NB4 (cell line): ENCODE measurements at regions not wholly inside any gene's neighbourhood (a gene's known extent, or its start where the extent isn't known, plus 50 kb on each side); places are given as distances from the start of the nearest gene placed in this dataset.

Experiments
- DNase-seq: peaks from one replicate; pipeline ENCODE4 v3.0.0; 2010; ENCODE audit warnings: low read depth
- H3K4me3 ChIP-seq: one replicate; pipeline ENCODE4 v1.5.1; 2011; ENCODE audit warnings: mild to moderate bottlenecking, low read depth, low read length, moderate library complexity
- CTCF ChIP-seq: IDR thresholded peaks from one replicate; pipeline ENCODE4 v1.5.1; 2012; ENCODE audit warnings: low read depth, low read length
- MAX ChIP-seq: IDR thresholded peaks from 2 replicates; pipeline ENCODE4 v1.6.1; 2011; ENCODE audit warnings: low read depth, low read length
- MYC ChIP-seq: IDR thresholded peaks from 2 replicates; pipeline ENCODE4 v1.6.1; 2011; ENCODE audit warnings: low read depth, low read length
- POLR2A ChIP-seq: IDR thresholded peaks from 2 replicates; pipeline ENCODE4 v1.6.1; 2011; ENCODE audit warnings: mild to moderate bottlenecking; ENCODE audit not compliant: insufficient read length; ENCODE audit errors: extremely low read depth

GRCh38 chr3:66762916-66763693 lies 235.0 kb upstream of the KBTBD8 start:
- no peak for TF ChIP-seq MYC
- TF ChIP-seq POLR2A = no peak
- no peak for TF ChIP-seq MAX
- no peak for TF ChIP-seq CTCF
- DNase-seq = no peak
- no peak overlapping the region for H3K4me3 ChIP-seq

GRCh38 chr3:66778107-66778506 lies 220.0 kb upstream of the KBTBD8 start:
- TF ChIP-seq MYC (no peak), MAX (no peak), POLR2A (no peak), CTCF (no peak)
- no peak overlapping the region for H3K4me3 ChIP-seq
- no peak for DNase-seq

DNA sequence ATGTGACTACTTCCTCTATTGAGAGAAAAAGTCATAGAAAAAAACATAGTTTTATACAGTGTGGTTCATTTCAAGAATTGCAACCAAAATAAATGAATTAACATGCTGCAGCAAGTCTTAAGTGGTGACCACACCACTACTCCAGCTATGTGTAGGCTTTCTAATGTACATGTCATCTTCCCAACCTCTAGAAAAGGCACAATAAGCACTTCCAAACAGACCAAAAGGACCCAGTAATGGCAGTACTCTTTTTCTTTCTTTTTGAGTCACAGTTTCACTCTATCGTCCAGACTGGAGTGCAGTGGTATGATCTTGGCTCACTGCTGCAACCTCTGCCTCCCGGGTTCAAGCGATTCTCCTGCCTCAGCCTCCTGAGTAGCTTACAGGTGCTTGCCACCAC lies 219.3 kb upstream of the KBTBD8 start:
- no peak overlapping the region for H3K4me3 ChIP-seq
- TF ChIP-seq CTCF (no peak), MYC (no peak), POLR2A (no peak), MAX (no peak)
- DNase-seq = no peak

DNA sequence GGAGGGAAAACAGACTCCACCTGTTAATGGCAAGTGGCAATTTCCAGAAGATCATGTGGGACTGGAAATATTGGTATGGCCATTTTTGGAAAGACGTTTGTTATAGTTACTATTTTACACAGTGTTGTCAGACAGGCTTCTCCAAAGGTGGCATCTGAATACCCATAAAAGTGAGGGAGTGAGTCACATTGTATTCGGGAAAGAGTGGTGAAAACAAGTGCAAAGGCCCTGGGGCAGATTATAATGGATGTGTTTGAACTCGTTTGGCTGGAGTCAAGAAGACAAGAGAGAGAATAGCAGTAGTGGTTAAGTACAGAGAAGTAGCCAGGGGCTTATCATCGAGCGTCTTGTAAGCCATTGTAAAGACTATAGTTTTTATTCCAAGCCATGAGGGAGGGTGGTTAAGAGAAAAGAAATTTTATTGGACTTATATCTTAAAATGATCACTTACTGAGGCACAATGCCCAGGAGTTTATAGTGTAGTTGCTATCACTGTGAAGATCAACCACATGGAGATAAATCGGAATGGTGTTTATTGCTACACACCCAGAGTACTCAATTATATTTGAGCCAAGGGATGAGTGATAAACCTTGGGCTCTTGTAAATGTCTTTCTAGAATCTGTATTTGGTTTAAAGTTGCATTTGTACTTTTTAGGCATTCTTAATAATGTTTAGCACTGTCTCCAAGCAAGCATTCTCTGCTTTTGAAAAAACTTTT lies 212.8 kb upstream of the KBTBD8 start:
- no peak overlapping the region for H3K4me3 ChIP-seq
- DNase-seq = no peak

GRCh38 chr3:66789580-66790237 lies 208.4 kb upstream of the KBTBD8 start:
- H3K4me3 ChIP-seq = no peak overlapping the region
- DNase-seq = no peak
- TF ChIP-seq MAX (no peak), POLR2A (no peak), CTCF (no peak), MYC (no peak)

More for the DNA sequence above, 212.8 kb upstream of the KBTBD8 start:
- no peak for TF ChIP-seq MAX
- no peak for TF ChIP-seq POLR2A
- TF ChIP-seq CTCF = no peak
- TF ChIP-seq MYC = no peak
